GM10266 (cell line): ENCODE measurements at regions not wholly inside any gene's neighbourhood (a gene's known extent, or its start where the extent isn't known, plus 50 kb on each side); places are given as distances from the start of the nearest gene placed in this dataset.

Source experiments
- DNase-seq: peaks from one replicate; pipeline ENCODE4 v3.0.0; 2012; ENCODE audit errors: extremely low spot score
- TF ChIP-seq, protein P1 (sequence below): IDR thresholded peaks from 2 replicates; pipeline ENCODE4 v1.5.1; 2012; ENCODE audit warnings: mild to moderate bottlenecking, low read depth; ENCODE audit not compliant: control insufficient read depth, insufficient read depth; ENCODE audit errors: missing control alignments

DNA sequence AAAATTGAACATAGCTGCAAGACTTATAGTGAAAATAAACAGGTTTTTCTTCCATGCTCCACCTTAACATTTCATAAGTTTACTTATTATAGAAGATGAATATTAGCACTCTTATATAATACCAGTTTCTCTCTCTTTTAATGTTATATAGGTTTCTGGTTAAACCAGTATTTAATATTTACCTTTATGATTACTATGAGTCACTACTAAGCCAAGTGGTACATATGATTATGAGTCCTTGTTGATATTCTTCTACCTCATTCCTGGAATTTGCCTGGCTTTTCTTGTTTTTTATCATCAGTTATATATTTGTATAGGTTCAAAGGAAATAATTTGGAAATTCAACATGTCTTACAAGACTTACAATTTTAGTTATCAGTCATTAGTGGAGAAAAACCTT lies 89.9 kb upstream of the MAOA start:
- TF ChIP-seq, protein P1, sequence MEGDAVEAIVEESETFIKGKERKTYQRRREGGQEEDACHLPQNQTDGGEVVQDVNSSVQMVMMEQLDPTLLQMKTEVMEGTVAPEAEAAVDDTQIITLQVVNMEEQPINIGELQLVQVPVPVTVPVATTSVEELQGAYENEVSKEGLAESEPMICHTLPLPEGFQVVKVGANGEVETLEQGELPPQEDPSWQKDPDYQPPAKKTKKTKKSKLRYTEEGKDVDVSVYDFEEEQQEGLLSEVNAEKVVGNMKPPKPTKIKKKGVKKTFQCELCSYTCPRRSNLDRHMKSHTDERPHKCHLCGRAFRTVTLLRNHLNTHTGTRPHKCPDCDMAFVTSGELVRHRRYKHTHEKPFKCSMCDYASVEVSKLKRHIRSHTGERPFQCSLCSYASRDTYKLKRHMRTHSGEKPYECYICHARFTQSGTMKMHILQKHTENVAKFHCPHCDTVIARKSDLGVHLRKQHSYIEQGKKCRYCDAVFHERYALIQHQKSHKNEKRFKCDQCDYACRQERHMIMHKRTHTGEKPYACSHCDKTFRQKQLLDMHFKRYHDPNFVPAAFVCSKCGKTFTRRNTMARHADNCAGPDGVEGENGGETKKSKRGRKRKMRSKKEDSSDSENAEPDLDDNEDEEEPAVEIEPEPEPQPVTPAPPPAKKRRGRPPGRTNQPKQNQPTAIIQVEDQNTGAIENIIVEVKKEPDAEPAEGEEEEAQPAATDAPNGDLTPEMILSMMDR, result no peak

DNA sequence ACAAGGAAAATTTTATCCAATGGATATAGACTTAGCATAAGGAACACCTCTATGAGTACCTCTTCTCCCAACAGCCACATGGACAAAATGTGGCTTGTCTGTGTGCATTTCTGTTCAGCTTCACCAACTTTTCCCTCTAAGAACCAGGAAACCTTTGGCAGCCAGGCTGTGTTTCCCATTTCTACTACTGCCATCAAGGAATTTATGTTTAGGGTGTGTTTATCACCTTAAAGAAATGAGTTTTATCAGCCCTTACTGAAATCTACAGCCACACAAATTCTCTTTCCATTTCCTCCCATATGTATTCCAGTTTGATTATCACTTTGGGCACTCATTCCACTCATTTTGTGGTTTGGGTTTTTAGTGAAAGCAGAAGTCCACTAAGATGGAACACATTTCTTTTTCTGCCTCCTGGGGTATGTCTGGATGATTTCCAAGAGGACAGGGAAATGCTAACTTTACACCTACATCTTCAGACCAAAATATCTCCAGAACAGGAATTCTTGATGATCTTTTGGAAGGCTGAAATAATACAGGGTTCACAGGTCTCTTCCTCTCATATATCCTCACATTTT lies 82.6 kb upstream of the MAOA start:
- no peak for DNase-seq
- TF ChIP-seq, protein P1, result no peak

More for the DNA sequence above, 89.9 kb upstream of the MAOA start:
- no peak for DNase-seq

DNA sequence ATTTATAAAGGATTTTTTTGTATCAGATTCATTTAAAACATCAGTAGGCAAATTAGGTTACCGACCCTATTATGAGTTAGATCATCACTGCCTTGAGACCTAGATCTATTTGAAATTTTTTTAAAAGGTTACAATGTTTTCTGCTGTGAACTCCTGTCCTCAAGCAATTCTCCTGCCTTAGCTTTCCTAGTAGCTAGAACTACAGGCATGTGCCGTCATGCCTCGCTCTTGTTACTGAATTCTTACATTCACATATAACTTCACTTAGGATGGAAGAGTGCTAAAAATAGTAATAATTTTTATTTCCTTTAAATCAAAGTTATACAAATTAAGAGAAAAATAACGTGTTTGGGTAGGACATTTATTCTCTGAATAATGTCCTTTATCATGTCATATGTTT lies 75.5 kb upstream of the MAOA start:
- DNase-seq, result no peak
- TF ChIP-seq, protein P1, result no peak

DNA sequence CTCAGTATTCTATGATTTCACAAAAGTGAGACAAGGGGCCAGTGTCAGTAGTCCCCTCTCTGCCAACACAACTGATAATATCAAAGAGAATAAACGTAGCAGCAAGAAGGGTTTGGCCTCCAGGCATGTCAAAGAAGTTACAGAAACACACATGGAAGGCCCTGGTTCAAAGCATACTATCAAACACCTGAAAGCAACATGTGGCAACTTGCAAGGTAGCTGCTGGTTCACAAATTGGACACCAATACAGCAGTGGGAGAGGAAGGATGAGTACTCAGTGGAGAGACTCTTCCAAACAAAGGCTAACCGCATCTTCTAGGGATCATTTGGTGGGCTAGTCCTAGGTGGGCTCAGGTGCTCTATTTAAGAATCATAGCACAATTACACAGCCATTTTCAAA lies 74.9 kb upstream of the MAOA start:
- no peak for DNase-seq
- TF ChIP-seq, protein P1, result no peak

DNA sequence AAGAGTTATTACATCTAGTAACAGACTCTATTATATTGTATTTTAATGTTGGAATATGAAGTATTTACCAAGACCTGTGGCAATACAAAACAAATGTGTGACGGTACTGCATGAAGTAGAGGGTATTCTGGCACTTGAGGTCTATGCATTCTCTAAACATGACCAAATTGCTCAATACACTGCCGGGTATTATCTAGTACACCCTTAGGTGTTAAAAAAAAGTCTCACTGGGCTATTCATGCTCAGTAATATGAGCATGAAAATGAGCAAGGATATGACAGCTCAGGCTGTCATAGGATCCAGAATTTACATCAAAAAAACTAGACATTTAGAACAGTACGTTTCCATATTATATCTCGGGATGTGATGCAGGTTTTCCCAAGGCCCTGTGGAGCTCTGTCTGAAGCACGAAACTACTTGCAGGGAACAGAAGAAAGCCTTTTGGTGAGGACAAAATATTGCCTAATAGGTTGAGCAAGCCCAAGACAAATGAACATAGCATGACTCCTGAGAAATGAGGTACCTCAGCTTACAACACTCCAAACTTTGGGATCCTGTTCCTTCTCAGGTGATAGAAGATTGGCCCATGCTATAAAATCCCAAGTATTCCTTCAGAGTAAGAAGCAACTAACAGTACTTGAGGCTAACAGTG lies 74.1 kb upstream of the MAOA start:
- TF ChIP-seq, protein P1, result no peak
- DNase-seq, result no peak

DNA sequence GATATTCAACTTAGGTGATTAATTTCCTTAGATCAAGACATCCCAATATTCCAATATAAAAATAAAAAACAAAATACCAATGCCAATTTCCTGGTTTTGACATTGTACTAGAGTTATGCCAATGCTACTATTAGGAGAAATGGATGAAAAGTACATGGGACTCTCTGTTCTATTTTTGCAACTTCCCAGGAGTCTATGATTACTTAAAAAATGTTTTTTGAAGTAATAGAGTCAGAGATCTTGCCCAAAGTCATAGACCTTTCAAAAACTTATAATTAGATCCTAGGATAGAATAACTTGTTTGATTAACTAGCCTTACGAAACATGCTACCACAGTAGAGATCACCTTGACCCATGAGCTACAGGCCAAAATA lies 73.6 kb upstream of the MAOA start:
- TF ChIP-seq, protein P1, result no peak
- no peak for DNase-seq

DNA sequence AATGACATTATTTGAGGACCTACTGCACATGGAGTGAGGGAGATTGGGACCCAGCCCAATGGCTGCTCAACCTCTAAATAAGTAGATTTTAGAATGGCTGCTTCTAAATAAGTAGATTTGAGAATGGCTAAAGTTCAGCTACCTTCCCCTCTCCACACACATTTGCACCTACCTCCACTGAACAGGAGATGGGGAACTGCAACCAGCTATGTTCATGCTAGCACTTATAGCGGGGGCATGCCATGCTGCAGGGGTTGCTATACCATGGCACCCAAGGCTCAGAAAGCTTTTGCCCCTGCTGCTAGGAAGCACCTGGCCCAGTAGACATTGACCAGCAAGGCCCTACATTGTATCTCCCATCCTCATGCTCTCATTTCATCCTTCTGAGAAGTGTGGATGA lies 70.2 kb upstream of the MAOA start:
- DNase-seq, result no peak
- TF ChIP-seq, protein P1, result no peak
